Ishikawa (cell line): ENCODE measurements at regions not wholly inside any gene's neighbourhood (a gene's known extent, or its start where the extent isn't known, plus 50 kb on each side); places are given as distances from the start of the nearest gene placed in this dataset.

Experiments
- CREB1 ChIP-seq: IDR thresholded peaks from 2 replicates; pipeline ENCODE4 v1.6.1; 2012; ENCODE audit warnings: low read depth
- EP300 ChIP-seq: IDR thresholded peaks from 2 replicates; pipeline ENCODE4 v1.6.1; 2012; ENCODE audit warnings: borderline replicate concordance
- FOXM1 ChIP-seq: IDR thresholded peaks from 2 replicates; pipeline ENCODE4 v1.6.1; 2012; ENCODE audit warnings: low read depth, borderline replicate concordance
- NFIC ChIP-seq: IDR thresholded peaks from 2 replicates; pipeline ENCODE4 v1.6.1; 2012
- RAD21 ChIP-seq: IDR thresholded peaks from 2 replicates; pipeline ENCODE4 v1.6.1; 2012; ENCODE audit warnings: low read depth
- REST ChIP-seq: IDR thresholded peaks from 2 replicates; pipeline ENCODE4 v1.6.1; 2012; ENCODE audit warnings: low read depth, mild to moderate bottlenecking
- TAF1 ChIP-seq: IDR thresholded peaks from 2 replicates; pipeline ENCODE4 v1.6.1; 2012; ENCODE audit warnings: low read depth, mild to moderate bottlenecking
- TCF12 ChIP-seq: IDR thresholded peaks from 2 replicates; pipeline ENCODE4 v1.6.1; 2012; ENCODE audit warnings: low read depth
- TEAD4 ChIP-seq: IDR thresholded peaks from 2 replicates; pipeline ENCODE4 v1.6.1; 2012
- USF1 ChIP-seq: IDR thresholded peaks from 2 replicates; pipeline ENCODE4 v1.6.1; 2012
- YY1 ChIP-seq: IDR thresholded peaks from 2 replicates; pipeline ENCODE4 v1.6.1; 2012; ENCODE audit warnings: low read depth

- TF ChIP-seq NFIC (no peak), CREB1 (no peak), REST (no peak), EP300 (no peak), TEAD4 (no peak), FOXM1 (no peak), TCF12 (no peak), TAF1 (no peak), RAD21 (no peak), YY1 (no peak), USF1 (no peak)
These were observed 73.9 kb upstream of the DRD2 start for GRCh38 chr11:113549061-113549460.
